ENCODE measurements at regions not wholly inside any gene's neighbourhood (a gene's known extent, or its start where the extent isn't known, plus 50 kb on each side); places are given as distances from the start of the nearest gene placed in this dataset.

DNA sequence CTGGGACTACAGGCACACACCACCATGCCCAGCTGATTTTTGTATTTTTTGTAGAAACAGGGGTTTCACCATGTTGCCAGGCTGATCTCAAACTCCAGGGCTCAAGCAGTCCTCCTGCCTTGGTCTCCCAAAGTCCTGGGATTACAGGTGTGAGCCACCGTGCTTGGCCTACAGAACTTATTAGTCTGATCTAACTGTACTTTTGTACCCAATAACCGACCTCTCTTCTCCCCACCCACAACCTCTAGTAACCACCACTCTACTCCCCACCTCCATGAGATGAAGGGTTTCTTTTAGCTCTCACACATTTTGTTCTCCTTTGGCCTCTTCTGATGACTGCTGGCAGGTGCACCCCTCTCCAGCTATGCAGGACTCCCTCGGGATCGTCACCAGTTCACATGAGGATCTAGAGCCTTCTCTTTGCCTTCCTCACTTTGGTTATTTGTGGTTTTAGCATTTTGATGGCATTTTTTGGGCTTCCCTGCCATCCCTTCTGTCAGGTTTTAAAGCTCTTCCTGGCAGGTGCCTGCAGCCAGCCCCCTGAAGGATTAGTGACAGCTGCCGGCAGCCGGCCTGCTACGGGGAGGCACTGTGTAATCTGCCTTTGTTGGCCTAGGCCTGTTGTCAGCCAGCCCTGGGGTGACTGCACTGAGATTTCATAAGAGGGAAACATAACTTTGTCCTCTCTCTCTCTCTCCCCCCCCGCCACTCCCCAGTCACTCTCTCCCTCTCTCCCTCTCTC lies 99.8 kb upstream of the ATP1A1 start:
- H3K4me3 ChIP-seq (ENCODE audit: low read length in 2 of 2) = no peak overlapping the region
- no peaks in the 10 kb centered on the region for H3K36me3 ChIP-seq (ENCODE audit: insufficient read depth, low read length)
- no peaks in the 10 kb centered on the region for H3K9me3 ChIP-seq (ENCODE audit: control insufficient read depth in 1 of 2, low read length in 2 of 2)
- H3K27ac ChIP-seq (ENCODE audit: low read depth, low read length) = no peak overlapping the region
- H3K27me3 Mint-ChIP-seq = no peaks in the 10 kb centered on the region
- no peaks in the 10 kb centered on the region for H3K9me3 Mint-ChIP-seq
- H3K36me3 Mint-ChIP-seq = no peaks in the 10 kb centered on the region
- no peak overlapping the region for H3K4me3 Mint-ChIP-seq
- H3K27me3 ChIP-seq (ENCODE audit: insufficient read depth, low read length) = no peaks in the 10 kb centered on the region
- intact Hi-C loops (cut with micrococcal nuclease) = no loop called here
- H3K4me1 ChIP-seq (ENCODE audit: insufficient read depth, low read length) = peaks cover 1% of the 10 kb centered on the region
- ChIA-PET POLR2A (ENCODE audit: partially characterized antibody) (interaction anchor here (1.7 kb wide), 1 partner anchor 53 kb away, joined by 3 read pairs; no protein-coding TSS in a partner anchor), CTCF (ENCODE audit: partially characterized antibody) (no interaction called here)
- peaks cover 0 to 9% (median 3%) of the 10 kb centered on the region in 4 donors for H3K4me1 Mint-ChIP-seq
- DNase-seq = no peak
- H3K27ac Mint-ChIP-seq = peak overlapping the region in 5 of 7 donors; percentile 36 to 68 (median 52)

DNA sequence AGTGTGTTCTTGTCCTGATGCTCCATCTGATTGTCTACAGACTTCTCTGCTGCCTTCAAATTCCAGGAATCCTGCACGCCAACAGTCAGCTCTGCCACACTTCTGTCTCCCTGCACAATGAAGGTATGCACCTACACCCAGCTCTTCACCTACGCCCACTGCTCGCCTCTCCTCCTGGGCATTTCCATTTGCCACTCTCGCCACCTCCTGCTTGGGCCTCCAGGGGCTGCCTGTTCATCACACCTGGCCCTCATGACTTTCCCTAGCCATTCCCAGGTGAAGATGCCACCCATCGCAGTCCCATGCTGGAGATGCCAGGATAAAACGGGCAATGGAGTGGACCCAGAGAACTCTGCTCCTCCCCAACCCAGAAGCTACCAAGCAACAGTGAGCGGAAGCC lies 96.5 kb upstream of the ATP1A1 start:
- no peaks in the 10 kb centered on the region for H3K27me3 Mint-ChIP-seq
- POLR2A ChIA-PET (ENCODE audit: partially characterized antibody) = no interaction called here
- CTCF ChIA-PET (ENCODE audit: partially characterized antibody) = no interaction called here

DNA sequence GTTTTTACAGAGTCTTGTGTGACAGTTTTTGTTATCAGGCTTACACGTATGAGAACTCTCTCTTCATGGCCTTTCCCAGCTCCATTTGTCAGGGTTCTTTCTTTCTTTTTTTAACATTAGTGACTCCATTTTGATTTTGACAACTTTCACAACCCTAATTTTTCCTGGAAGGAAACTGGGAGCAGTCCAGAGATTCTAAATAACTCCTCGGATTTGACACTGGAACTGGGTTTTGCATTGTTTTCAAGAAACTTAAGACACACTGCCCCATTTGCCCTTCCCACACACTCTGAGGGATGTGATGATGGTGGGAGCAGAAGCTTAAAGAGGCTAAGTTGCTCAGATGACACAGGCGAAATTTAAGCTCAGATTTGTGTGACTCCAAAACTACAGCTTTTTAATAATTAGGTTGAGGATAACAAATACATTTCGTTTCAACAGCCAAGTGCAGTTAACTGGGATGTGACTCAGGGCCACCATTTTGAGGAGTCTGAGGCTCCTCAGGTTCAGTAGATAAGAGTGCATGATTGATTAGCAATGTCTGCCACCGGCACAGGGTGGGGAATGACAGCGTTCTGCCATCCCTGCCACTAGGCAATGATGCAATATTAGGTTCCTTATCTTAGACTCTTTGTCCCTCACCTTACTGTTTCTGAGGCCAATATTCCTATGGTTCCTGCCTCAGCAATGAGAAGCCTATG lies 95.1 kb upstream of the ATP1A1 start:
- intact Hi-C loops (cut with micrococcal nuclease) = no loop called here
- H3K27me3 Mint-ChIP-seq = no peaks in the 10 kb centered on the region

More for the DNA sequence above, 96.5 kb upstream of the ATP1A1 start:
- Mint-ChIP-seq H3K36me3 (no peaks in the 10 kb centered on the region), H3K4me1 (peaks cover 0 to 4% (median under 1%) of the 10 kb centered on the region in 4 donors), H3K9me3 (peaks cover 0 to 7% (median 0%) of the 10 kb centered on the region in 8 donors), H3K4me3 (no peak overlapping the region), H3K27ac (no peak overlapping the region)
- H3K4me3 ChIP-seq (ENCODE audit: low read length in 2 of 2) = no peak overlapping the region
- no peak overlapping the region for H3K27ac ChIP-seq (ENCODE audit: low read depth, low read length)
- no peak for DNase-seq
- H3K27me3 ChIP-seq (ENCODE audit: insufficient read depth, low read length) = no peaks in the 10 kb centered on the region
- no peaks in the 10 kb centered on the region for H3K4me1 ChIP-seq (ENCODE audit: insufficient read depth, low read length)
- H3K36me3 ChIP-seq (ENCODE audit: insufficient read depth, low read length) = no peaks in the 10 kb centered on the region
- no peaks in the 10 kb centered on the region for H3K9me3 ChIP-seq (ENCODE audit: control insufficient read depth in 1 of 2, low read length in 2 of 2)
- intact Hi-C loops (cut with micrococcal nuclease) = no loop called here

DNA sequence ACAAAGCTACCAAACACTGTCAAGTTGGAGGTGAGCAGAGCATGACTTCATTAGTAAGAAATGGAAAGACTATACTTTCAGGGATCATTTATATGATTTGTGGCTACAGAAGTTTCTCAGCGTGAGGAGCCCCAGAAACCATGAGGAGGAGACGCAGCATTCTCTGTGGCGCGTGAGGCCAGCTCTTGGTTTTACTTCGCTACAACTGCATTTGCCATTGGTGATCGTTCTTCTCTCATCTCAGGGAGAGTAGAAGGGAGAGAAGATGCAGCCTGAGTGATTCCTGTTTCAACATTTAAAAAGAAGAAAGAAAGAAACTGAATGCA lies 94.5 kb upstream of the ATP1A1 start:
- Mint-ChIP-seq H3K27me3 (no peaks in the 10 kb centered on the region), H3K4me1 (peaks cover 0 to 2% (median under 1%) of the 10 kb centered on the region in 4 donors), H3K4me3 (no peak overlapping the region), H3K9me3 (peaks cover 1 to 10% (median 4%) of the 10 kb centered on the region in 8 donors), H3K27ac (no peak overlapping the region), H3K36me3 (peaks cover 0 to 2% of the 10 kb centered on the region in 2 donors)
- Histone ChIP-seq H3K27ac (ENCODE audit: low read depth, low read length) (no peak overlapping the region), H3K4me1 (ENCODE audit: insufficient read depth, low read length) (no peaks in the 10 kb centered on the region), H3K36me3 (ENCODE audit: insufficient read depth, low read length) (no peaks in the 10 kb centered on the region), H3K4me3 (ENCODE audit: low read length in 2 of 2) (no peak overlapping the region), H3K27me3 (ENCODE audit: insufficient read depth, low read length) (no peaks in the 10 kb centered on the region), H3K9me3 (ENCODE audit: control insufficient read depth in 1 of 2, low read length in 2 of 2) (no peaks in the 10 kb centered on the region)
- CTCF ChIA-PET (ENCODE audit: partially characterized antibody) = interaction anchor here (1.1 kb wide), 1 partner anchor 9 kb away, joined by 3 read pairs; no protein-coding TSS in a partner anchor
- POLR2A ChIA-PET (ENCODE audit: partially characterized antibody) = no interaction called here
- DNase-seq = no peak
- intact Hi-C loops (cut with micrococcal nuclease) = no loop called here

More for the DNA sequence above, 95.1 kb upstream of the ATP1A1 start:
- Mint-ChIP-seq H3K4me3 (no peak overlapping the region), H3K9me3 (peaks cover 1 to 10% (median 4%) of the 10 kb centered on the region in 8 donors), H3K27ac (no peak overlapping the region), H3K36me3 (peaks cover 0 to 2% of the 10 kb centered on the region in 2 donors), H3K4me1 (peaks cover 0 to 2% (median under 1%) of the 10 kb centered on the region in 4 donors)
- H3K4me3 ChIP-seq (ENCODE audit: low read length in 2 of 2) = no peak overlapping the region
- no peak overlapping the region for H3K27ac ChIP-seq (ENCODE audit: low read depth, low read length)
- no peaks in the 10 kb centered on the region for H3K36me3 ChIP-seq (ENCODE audit: insufficient read depth, low read length)
- no peak for DNase-seq
- H3K9me3 ChIP-seq (ENCODE audit: control insufficient read depth in 1 of 2, low read length in 2 of 2) = no peaks in the 10 kb centered on the region
- H3K27me3 ChIP-seq (ENCODE audit: insufficient read depth, low read length) = no peaks in the 10 kb centered on the region
- ChIA-PET POLR2A (ENCODE audit: partially characterized antibody) (no interaction called here), CTCF (ENCODE audit: partially characterized antibody) (no interaction called here)
- no peaks in the 10 kb centered on the region for H3K4me1 ChIP-seq (ENCODE audit: insufficient read depth, low read length)

DNA sequence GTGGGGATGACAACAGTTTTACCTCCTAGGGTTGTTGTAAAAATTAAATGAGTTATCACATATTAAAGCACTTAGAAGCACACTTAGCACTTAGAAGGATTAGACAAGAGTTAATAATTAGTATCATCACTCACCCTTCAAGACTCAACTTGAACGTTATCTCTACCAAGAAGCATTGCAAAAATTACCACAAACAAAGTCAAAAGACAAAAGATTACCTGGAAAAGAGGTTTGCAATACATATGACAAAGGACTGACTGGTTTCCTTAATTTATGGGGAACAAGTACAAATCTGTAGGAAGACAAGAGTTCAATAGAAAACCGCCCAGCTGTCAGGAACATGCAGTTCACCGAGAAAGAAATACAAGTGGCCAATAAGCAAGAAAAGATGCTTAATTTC lies 93.3 kb upstream of the ATP1A1 start:
- DNase-seq = no peak

GRCh38 chr1:116284819-116285390 lies 88.1 kb upstream of the ATP1A1 start:
- H3K27ac Mint-ChIP-seq = no peak overlapping the region
- intact Hi-C loops (cut with micrococcal nuclease) = no loop called here
- peaks cover 0 to 2% (median 0%) of the 10 kb centered on the region in 4 donors for H3K4me1 Mint-ChIP-seq
- no peaks in the 10 kb centered on the region for H3K27me3 Mint-ChIP-seq
- no peak overlapping the region for H3K4me3 Mint-ChIP-seq
- DNase-seq = no peak
- H3K27ac ChIP-seq (ENCODE audit: low read depth, low read length) = no peak overlapping the region
- H3K4me1 ChIP-seq (ENCODE audit: insufficient read depth, low read length) = no peaks in the 10 kb centered on the region
- ChIA-PET CTCF (ENCODE audit: partially characterized antibody) (interaction anchor here (0.7 kb wide), 1 partner anchor 76 kb away, joined by 3 read pairs; no protein-coding TSS in a partner anchor), POLR2A (ENCODE audit: partially characterized antibody) (no interaction called here)
- no peak overlapping the region for H3K4me3 ChIP-seq (ENCODE audit: low read length in 2 of 2)
- H3K9me3 Mint-ChIP-seq = peaks cover 1 to 10% (median 4%) of the 10 kb centered on the region in 8 donors
- H3K36me3 Mint-ChIP-seq = peaks cover 0 to 2% of the 10 kb centered on the region in 2 donors
- H3K27me3 ChIP-seq (ENCODE audit: insufficient read depth, low read length) = no peaks in the 10 kb centered on the region
- no peaks in the 10 kb centered on the region for H3K36me3 ChIP-seq (ENCODE audit: insufficient read depth, low read length)
- H3K9me3 ChIP-seq (ENCODE audit: control insufficient read depth in 1 of 2, low read length in 2 of 2) = no peaks in the 10 kb centered on the region

More for the DNA sequence above, 93.3 kb upstream of the ATP1A1 start:
- Histone ChIP-seq H3K27ac (ENCODE audit: low read depth, low read length) (no peak overlapping the region), H3K4me1 (ENCODE audit: insufficient read depth, low read length) (no peaks in the 10 kb centered on the region), H3K36me3 (ENCODE audit: insufficient read depth, low read length) (no peaks in the 10 kb centered on the region), H3K4me3 (ENCODE audit: low read length in 2 of 2) (no peak overlapping the region), H3K27me3 (ENCODE audit: insufficient read depth, low read length) (no peaks in the 10 kb centered on the region), H3K9me3 (ENCODE audit: control insufficient read depth in 1 of 2, low read length in 2 of 2) (no peaks in the 10 kb centered on the region)
- no peak overlapping the region for H3K4me3 Mint-ChIP-seq
- H3K27me3 Mint-ChIP-seq = no peaks in the 10 kb centered on the region
- ChIA-PET CTCF (ENCODE audit: partially characterized antibody) (interaction anchor here (0.6 to 1.1 kb wide), 2 partner anchors 8 to 40 kb away, joined by 3 read pairs; no protein-coding TSS in a partner anchor), POLR2A (ENCODE audit: partially characterized antibody) (no interaction called here)
- no peak overlapping the region for H3K27ac Mint-ChIP-seq
- peaks cover 0 to 1% (median 0%) of the 10 kb centered on the region in 4 donors for H3K4me1 Mint-ChIP-seq
- peaks cover 1 to 10% (median 4%) of the 10 kb centered on the region in 8 donors for H3K9me3 Mint-ChIP-seq
- intact Hi-C loops (cut with micrococcal nuclease) = no loop called here
- H3K36me3 Mint-ChIP-seq = peaks cover 0 to 2% of the 10 kb centered on the region in 2 donors

- Histone ChIP-seq H3K9me3 (ENCODE audit: control insufficient read depth in 1 of 2, low read length in 2 of 2) (no peaks in the 10 kb centered on the region), H3K4me1 (ENCODE audit: insufficient read depth, low read length) (no peaks in the 10 kb centered on the region), H3K27ac (ENCODE audit: low read depth, low read length) (no peak overlapping the region), H3K36me3 (ENCODE audit: insufficient read depth, low read length) (no peaks in the 10 kb centered on the region), H3K27me3 (ENCODE audit: insufficient read depth, low read length) (no peaks in the 10 kb centered on the region), H3K4me3 (ENCODE audit: low read length in 2 of 2) (no peak overlapping the region)
- DNase-seq = no peak
- intact Hi-C loops (cut with micrococcal nuclease) = no loop called here
- H3K27me3 Mint-ChIP-seq = no peaks in the 10 kb centered on the region
- H3K4me1 Mint-ChIP-seq = peaks cover 0 to 2% (median 0%) of the 10 kb centered on the region in 4 donors
- no peak overlapping the region for H3K4me3 Mint-ChIP-seq
- peaks cover 0 to 6% (median 3%) of the 10 kb centered on the region in 8 donors for H3K9me3 Mint-ChIP-seq
- CTCF ChIA-PET (ENCODE audit: partially characterized antibody) = no interaction called here
- POLR2A ChIA-PET (ENCODE audit: partially characterized antibody) = no interaction called here
- H3K27ac Mint-ChIP-seq = no peak overlapping the region
- peaks cover 0 to 2% of the 10 kb centered on the region in 2 donors for H3K36me3 Mint-ChIP-seq
Measured at GRCh38 chr1:116286541-116286971, 86.5 kb upstream of the ATP1A1 start.
